GM23248 (cell line): ENCODE measurements at regions not wholly inside any gene's neighbourhood (a gene's known extent, or its start where the extent isn't known, plus 50 kb on each side); places are given as distances from the start of the nearest gene placed in this dataset.

Experiments
- EZH2 ChIP-seq: fragments of 200-600 bp; sonication (generic); IDR thresholded peaks from 2 replicates; pipeline ENCODE4 v1.6.1; 2018; ENCODE audit warnings: antibody characterized with exemption, mild to moderate bottlenecking; ENCODE audit not compliant: insufficient read depth, poor library complexity, severe bottlenecking
- EZH2phosphoT487 ChIP-seq: fragments of 200-600 bp; sonication (generic); IDR thresholded peaks from 2 replicates; pipeline ENCODE4 v1.6.1; 2018; ENCODE audit warnings: antibody characterized with exemption, moderate library complexity, mild to moderate bottlenecking, low read depth; ENCODE audit not compliant: insufficient read depth

DNA sequence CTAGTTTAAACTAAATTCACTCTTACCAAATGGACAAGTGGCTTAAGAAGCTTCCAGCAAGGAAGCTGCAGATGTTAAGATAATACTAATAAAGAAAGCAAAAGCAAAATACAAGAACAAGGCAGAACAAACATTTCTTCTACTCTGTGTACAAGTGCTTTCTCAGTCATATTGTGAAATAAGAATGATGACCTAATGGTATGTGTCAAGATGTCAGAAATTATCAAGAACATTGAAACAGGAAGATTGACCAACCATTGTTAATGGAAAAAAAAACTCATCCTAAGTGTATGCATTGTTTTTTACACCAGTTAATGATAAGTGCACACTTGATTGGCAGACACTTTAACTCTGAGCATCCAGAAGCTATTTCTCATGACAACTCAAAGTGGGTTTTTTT is 65.4 kb upstream of the P2RY1 start:
- no peak for TF ChIP-seq EZH2
- TF ChIP-seq EZH2phosphoT487: no peak
